ENCODE measurements at regions not wholly inside any gene's neighbourhood (a gene's known extent, or its start where the extent isn't known, plus 50 kb on each side); places are given as distances from the start of the nearest gene placed in this dataset.

DNA sequence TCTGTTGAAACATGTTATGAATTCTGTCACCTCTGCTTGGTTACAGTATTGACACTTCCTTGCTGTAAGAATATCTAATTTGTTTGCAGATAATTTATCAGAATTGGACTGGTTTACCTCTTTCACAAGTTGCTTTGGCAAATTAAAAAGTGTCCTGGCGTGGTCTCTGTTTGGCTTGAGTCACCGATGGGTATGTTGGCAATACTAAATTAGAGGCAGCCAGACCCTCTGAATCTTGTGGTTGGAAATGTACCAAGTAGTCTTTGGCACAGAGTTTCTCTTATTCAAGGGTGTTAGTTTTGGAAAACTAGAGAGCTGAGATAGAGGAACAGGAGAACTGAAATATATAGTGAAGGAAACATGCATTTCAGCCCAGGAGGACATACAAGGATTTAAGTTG is 521.1 kb upstream of the MGAT4C start:
- H3K4me3 ChIP-seq (ENCODE audit: low read depth, low read length): no peak overlapping the region
- H3K9ac ChIP-seq: no peak overlapping the region
- no peak overlapping the region for H3K4me2 ChIP-seq (ENCODE audit: low read length)
- no peaks in the 10 kb centered on the region for H3K79me2 ChIP-seq
- H3K4me1 ChIP-seq: no peaks in the 10 kb centered on the region
- no peak for TF ChIP-seq CTCF (IDR thresholded peaks at IDR 0.05)
- H3K27me3 ChIP-seq (ENCODE audit: control insufficient read depth, insufficient read depth, low read length): no peaks in the 10 kb centered on the region
- H3K9me3 ChIP-seq (ENCODE audit: control insufficient read depth, low read length): no peaks in the 10 kb centered on the region
- H3K27ac ChIP-seq: no peak overlapping the region
- no peaks in the 10 kb centered on the region for H3K36me3 ChIP-seq (ENCODE audit: control insufficient read depth, insufficient read depth, low read length)
- no peak overlapping the region for H2AFZ ChIP-seq

DNA sequence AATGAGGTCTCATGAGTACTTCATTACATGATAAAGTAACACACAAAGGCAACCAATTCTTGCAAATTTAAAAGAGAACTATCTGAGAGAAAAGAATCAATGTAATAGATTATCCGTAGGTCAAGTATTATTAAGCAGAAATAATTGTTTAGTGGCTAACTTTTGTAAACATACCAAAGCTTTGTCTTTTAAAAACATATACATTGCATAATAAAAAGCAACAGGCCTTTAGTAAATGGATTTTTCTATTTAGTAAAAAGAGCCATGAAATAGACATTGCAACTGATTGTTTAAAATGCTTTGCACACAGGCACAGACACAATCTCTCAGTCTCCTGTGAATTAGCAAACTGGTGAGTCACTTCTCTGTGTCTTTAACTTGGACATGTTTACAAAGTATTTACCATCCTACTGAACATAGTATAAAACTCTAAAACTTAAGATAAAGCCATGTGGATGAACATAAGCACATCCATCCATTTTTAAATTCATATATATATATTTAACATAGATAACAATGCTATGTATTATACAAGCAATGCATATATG is 518.7 kb upstream of the MGAT4C start:
- Histone ChIP-seq H3K9me3 (ENCODE audit: control insufficient read depth, low read length) (no peaks in the 10 kb centered on the region), H3K36me3 (ENCODE audit: control insufficient read depth, insufficient read depth, low read length) (no peaks in the 10 kb centered on the region), H3K27ac (no peak overlapping the region), H3K9ac (no peak overlapping the region), H3K79me2 (no peaks in the 10 kb centered on the region), H3K4me3 (ENCODE audit: low read depth, low read length) (no peak overlapping the region), H2AFZ (no peak overlapping the region), H3K4me1 (no peaks in the 10 kb centered on the region), H3K4me2 (ENCODE audit: low read length) (no peak overlapping the region), H3K27me3 (ENCODE audit: control insufficient read depth, insufficient read depth, low read length) (no peaks in the 10 kb centered on the region)
- no peak for TF ChIP-seq CTCF (IDR thresholded peaks at IDR 0.05)

DNA sequence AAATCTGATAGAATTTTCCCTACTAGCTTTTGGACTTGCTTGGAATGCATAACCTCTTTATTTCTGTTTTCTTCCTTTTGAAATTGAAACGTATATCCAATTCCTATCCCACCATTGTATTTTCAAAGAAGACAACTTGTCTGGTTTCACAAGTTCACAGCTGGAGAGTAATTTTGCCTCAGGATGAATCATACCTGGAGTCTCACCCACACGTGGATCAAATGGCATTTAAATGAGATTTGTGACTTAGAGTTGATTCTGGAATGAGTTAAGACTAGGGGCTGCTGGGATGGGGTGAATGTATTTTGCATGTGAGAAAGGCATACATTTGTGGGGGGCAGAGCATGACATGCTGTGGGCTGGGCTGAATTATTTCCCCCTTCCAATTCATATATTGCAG is 516.5 kb upstream of the MGAT4C start:
- Histone ChIP-seq H3K79me2 (no peaks in the 10 kb centered on the region), H3K9ac (no peak overlapping the region), H3K27me3 (ENCODE audit: control insufficient read depth, insufficient read depth, low read length) (no peaks in the 10 kb centered on the region), H3K27ac (no peak overlapping the region), H3K4me3 (ENCODE audit: low read depth, low read length) (no peak overlapping the region), H3K4me1 (no peaks in the 10 kb centered on the region), H3K9me3 (ENCODE audit: control insufficient read depth, low read length) (no peaks in the 10 kb centered on the region), H3K36me3 (ENCODE audit: control insufficient read depth, insufficient read depth, low read length) (no peaks in the 10 kb centered on the region), H2AFZ (no peak overlapping the region), H3K4me2 (ENCODE audit: low read length) (no peak overlapping the region)
- no peak for TF ChIP-seq CTCF (IDR thresholded peaks at IDR 0.05)

- Histone ChIP-seq H3K36me3 (ENCODE audit: control insufficient read depth, insufficient read depth, low read length) (no peaks in the 10 kb centered on the region), H3K4me2 (ENCODE audit: low read length) (no peak overlapping the region), H3K9ac (no peak overlapping the region), H3K27ac (no peak overlapping the region), H2AFZ (no peak overlapping the region), H3K4me1 (no peaks in the 10 kb centered on the region), H3K4me3 (ENCODE audit: low read depth, low read length) (no peak overlapping the region), H3K27me3 (ENCODE audit: control insufficient read depth, insufficient read depth, low read length) (no peaks in the 10 kb centered on the region), H3K9me3 (ENCODE audit: control insufficient read depth, low read length) (no peaks in the 10 kb centered on the region), H3K79me2 (no peaks in the 10 kb centered on the region)
- TF ChIP-seq CTCF (IDR thresholded peaks at IDR 0.05): no peak
These were observed 514.7 kb upstream of the MGAT4C start for GRCh38 chr12:86770871-86771270.

DNA sequence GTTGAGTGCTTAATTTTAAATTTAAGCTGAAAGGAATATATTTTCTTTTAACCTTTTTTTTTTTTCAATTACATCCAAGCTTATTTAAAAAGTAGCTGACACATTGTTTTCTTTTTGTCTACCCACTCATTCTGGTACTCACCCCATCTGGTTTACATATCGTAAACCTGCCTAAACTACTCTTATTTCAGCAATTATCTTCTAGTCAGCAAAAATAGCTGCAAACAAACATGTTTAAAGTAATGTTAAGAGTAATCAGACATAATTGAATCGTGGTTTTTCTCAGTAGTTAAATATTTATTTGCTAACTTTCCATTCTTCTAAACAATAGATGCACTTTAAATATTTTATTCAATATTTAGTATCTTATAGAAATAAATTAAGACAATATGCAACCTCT is 492.7 kb upstream of the MGAT4C start:
- H3K4me2 ChIP-seq (ENCODE audit: low read length): no peak overlapping the region
- H3K36me3 ChIP-seq (ENCODE audit: control insufficient read depth, insufficient read depth, low read length): no peaks in the 10 kb centered on the region
- no peaks in the 10 kb centered on the region for H3K79me2 ChIP-seq
- H3K9ac ChIP-seq: no peak overlapping the region
- TF ChIP-seq CTCF (IDR thresholded peaks at IDR 0.05): no peak
- H3K9me3 ChIP-seq (ENCODE audit: control insufficient read depth, low read length): no peaks in the 10 kb centered on the region
- H2AFZ ChIP-seq: no peak overlapping the region
- H3K4me3 ChIP-seq (ENCODE audit: low read depth, low read length): no peak overlapping the region
- H3K4me1 ChIP-seq: no peaks in the 10 kb centered on the region
- no peak overlapping the region for H3K27ac ChIP-seq
- H3K27me3 ChIP-seq (ENCODE audit: control insufficient read depth, insufficient read depth, low read length): no peaks in the 10 kb centered on the region

Data from parathyroid adenoma (tissue), 2 donors.